Neural progenitor cell (in vitro differentiated cells): ENCODE measurements at regions not wholly inside any gene's neighbourhood (a gene's known extent, or its start where the extent isn't known, plus 50 kb on each side); places are given as distances from the start of the nearest gene placed in this dataset.
"Not testable (repeated sequence)": the region's sequence is repeated elsewhere in the genome, so short reads cannot be mapped to it uniquely, and the experiment has no call there.

ENCODE experiments used
- DNase-seq: peaks from one replicate; pipeline ENCODE4 v3.0.0-alpha.2; 2016; ENCODE audit warnings: low spot score
- H2AFZ ChIP-seq: fragments of 200-600 bp; sonication (generic); replicated peaks from 2 replicates; pipeline ENCODE4 v1.6.1; 2016; ENCODE audit warnings: antibody characterized with exemption
- H3F3A ChIP-seq: fragments of 200-600 bp; sonication (generic); 2 replicates; pipeline ENCODE4 v1.6.1; 2016; ENCODE audit warnings: antibody characterized with exemption, low read depth
- H3K27ac ChIP-seq: fragments of 200-600 bp; sonication (generic); 2 replicates; pipeline ENCODE4 v1.5.1; 2016; ENCODE audit warnings: mild to moderate bottlenecking
- H3K27me3 ChIP-seq: fragments of 200-600 bp; sonication (generic); 2 replicates; pipeline ENCODE4 v1.6.1; 2016; ENCODE audit warnings: mild to moderate bottlenecking, moderate library complexity
- H3K36me3 ChIP-seq: fragments of 200-600 bp; sonication (generic); 2 replicates; pipeline ENCODE4 v1.5.1; 2016
- H3K4me1 ChIP-seq: fragments of 200-600 bp; sonication (generic); 2 replicates; pipeline ENCODE4 v1.6.1; 2016; ENCODE audit warnings: mixed run types
- H3K4me2 ChIP-seq: fragments of 200-600 bp; sonication (generic); 2 replicates; pipeline ENCODE4 v1.6.1; 2016
- H3K4me3 ChIP-seq: fragments of 200-600 bp; sonication (generic); 2 replicates; pipeline ENCODE4 v1.5.1; 2016
- H3K79me2 ChIP-seq: fragments of 200-600 bp; sonication (generic); 2 replicates; pipeline ENCODE4 v1.6.1; 2016; ENCODE audit warnings: low read depth
- H3K9ac ChIP-seq: fragments of 200-600 bp; sonication (generic); 2 replicates; pipeline ENCODE4 v1.6.1; 2016
- H3K9me3 ChIP-seq: fragments of 200-600 bp; sonication (generic); 2 replicates; pipeline ENCODE4 v1.5.1; 2016; ENCODE audit warnings: low read depth
- H4K20me1 ChIP-seq: fragments of 200-600 bp; sonication (generic); 2 replicates; pipeline ENCODE4 v1.6.1; 2016; ENCODE audit warnings: low read depth
- H3K27ac Mint-ChIP-seq: 3 replicates; pipeline ENCODE4 v1.8.0; 2021; ENCODE audit warnings: mixed read lengths
- H3K27me3 Mint-ChIP-seq: 2 replicates; pipeline ENCODE4 v1.8.0; 2022; ENCODE audit warnings: low read depth, mild to moderate bottlenecking, inconsistent platforms, moderate library complexity, mixed read lengths; ENCODE audit not compliant: insufficient read depth
- H3K36me3 Mint-ChIP-seq: 3 replicates; pipeline ENCODE4 v1.8.0; 2021; ENCODE audit warnings: mixed read lengths
- H3K4me1 Mint-ChIP-seq: 3 replicates; pipeline ENCODE4 v1.8.0; 2021; ENCODE audit warnings: mixed read lengths
- H3K4me3 Mint-ChIP-seq: 3 replicates; pipeline ENCODE4 v1.8.0; 2021; ENCODE audit warnings: mild to moderate bottlenecking, moderate library complexity, mixed read lengths
- H3K9me3 Mint-ChIP-seq: 3 replicates; pipeline ENCODE4 v1.8.0; 2020; ENCODE audit warnings: mixed read lengths
- CTCF ChIP-seq: fragments of 200-600 bp; sonication (generic); IDR thresholded peaks from 2 replicates; pipeline ENCODE4 v1.5.1; 2017; ENCODE audit warnings: antibody characterized with exemption, mild to moderate bottlenecking
- EZH2 ChIP-seq: fragments of 200-600 bp; sonication (generic); IDR thresholded peaks from 2 replicates; pipeline ENCODE4 v1.6.1; 2017; ENCODE audit warnings: antibody characterized with exemption, mild to moderate bottlenecking, moderate library complexity
- EZH2phosphoT487 ChIP-seq: fragments of 200-600 bp; sonication (generic); IDR thresholded peaks from 2 replicates; pipeline ENCODE4 v1.6.1; 2017; ENCODE audit warnings: antibody characterized with exemption

GRCh38 chr9:87371795-87372355 is 125.8 kb upstream of the DAPK1 start:
- no peak overlapping the region for H3K4me3 ChIP-seq
- no peaks in the 10 kb centered on the region for H4K20me1 ChIP-seq
- H2AFZ ChIP-seq: no peak overlapping the region
- Mint-ChIP-seq H3K9me3 (no peaks in the 10 kb centered on the region), H3K36me3 (no peaks in the 10 kb centered on the region), H3K27ac (no peak overlapping the region), H3K27me3 (peaks cover 5% of the 10 kb centered on the region), H3K4me1 (peaks cover 18% of the 10 kb centered on the region), H3K4me3 (no peak overlapping the region)
- H3K27ac ChIP-seq: no peak overlapping the region
- H3K9ac ChIP-seq: no peak overlapping the region
- H3K36me3 ChIP-seq: no peaks in the 10 kb centered on the region
- no peaks in the 10 kb centered on the region for H3K9me3 ChIP-seq
- no peak for TF ChIP-seq EZH2
- no peak for TF ChIP-seq EZH2phosphoT487
- no peak for TF ChIP-seq CTCF
- H3K79me2 ChIP-seq: no peaks in the 10 kb centered on the region
- H3F3A ChIP-seq: no peaks in the 10 kb centered on the region
- H3K4me2 ChIP-seq: no peak overlapping the region
- no peaks in the 10 kb centered on the region for H3K4me1 ChIP-seq
- no peaks in the 10 kb centered on the region for H3K27me3 ChIP-seq
- no peak for DNase-seq

GRCh38 chr9:87372356-87372851 is 125.3 kb upstream of the DAPK1 start:
- no peak overlapping the region for H3K27ac Mint-ChIP-seq

GRCh38 chr9:87374023-87374919 is 123.4 kb upstream of the DAPK1 start:
- not testable (repeated sequence) for H3F3A ChIP-seq, H3K9ac ChIP-seq, DNase-seq, H3K27me3 ChIP-seq, H3K9me3 ChIP-seq, H4K20me1 ChIP-seq, H3K4me3 ChIP-seq, H3K27me3 Mint-ChIP-seq, H2AFZ ChIP-seq, H3K36me3 ChIP-seq, H3K79me2 ChIP-seq, H3K36me3 Mint-ChIP-seq, H3K27ac ChIP-seq, H3K4me3 Mint-ChIP-seq, H3K4me2 ChIP-seq, H3K9me3 Mint-ChIP-seq, H3K4me1 ChIP-seq
- Mint-ChIP-seq H3K4me1 (peaks cover 18% of the 10 kb centered on the region), H3K27ac (peak overlapping the region; percentile 11)

More at GRCh38 chr9:87372356-87372851, 125.3 kb upstream of the DAPK1 start:
- no peak for TF ChIP-seq EZH2phosphoT487
- H3K4me3 ChIP-seq: no peak overlapping the region
- H3K27ac ChIP-seq: no peak overlapping the region
- no peak for DNase-seq
- no peak overlapping the region for H3K4me2 ChIP-seq
- H3K4me1 ChIP-seq: no peaks in the 10 kb centered on the region
- no peaks in the 10 kb centered on the region for H4K20me1 ChIP-seq
- no peaks in the 10 kb centered on the region for H3K36me3 Mint-ChIP-seq
- no peak overlapping the region for H3K4me3 Mint-ChIP-seq
- H3K9ac ChIP-seq: no peak overlapping the region
- H3K27me3 Mint-ChIP-seq: peaks cover 5% of the 10 kb centered on the region
- H3K9me3 Mint-ChIP-seq: no peaks in the 10 kb centered on the region
- H2AFZ ChIP-seq: no peak overlapping the region
- H3F3A ChIP-seq: no peaks in the 10 kb centered on the region
- H3K79me2 ChIP-seq: no peaks in the 10 kb centered on the region
- no peaks in the 10 kb centered on the region for H3K36me3 ChIP-seq
- H3K9me3 ChIP-seq: no peaks in the 10 kb centered on the region
- no peaks in the 10 kb centered on the region for H3K27me3 ChIP-seq
- H3K4me1 Mint-ChIP-seq: peaks cover 18% of the 10 kb centered on the region

- Mint-ChIP-seq H3K36me3 (no peaks in the 10 kb centered on the region), H3K9me3 (no peaks in the 10 kb centered on the region), H3K27me3 (peaks cover 5% of the 10 kb centered on the region), H3K27ac (no peak overlapping the region), H3K4me1 (peaks cover 18% of the 10 kb centered on the region), H3K4me3 (no peak overlapping the region)
- H3K9me3 ChIP-seq: no peaks in the 10 kb centered on the region
- H3K27ac ChIP-seq: no peak overlapping the region
- H3K79me2 ChIP-seq: no peaks in the 10 kb centered on the region
- no peak for TF ChIP-seq CTCF
- no peak for TF ChIP-seq EZH2phosphoT487
- no peak for TF ChIP-seq EZH2
- no peak overlapping the region for H3K9ac ChIP-seq
- no peak overlapping the region for H3K4me3 ChIP-seq
- no peak overlapping the region for H2AFZ ChIP-seq
- H3K36me3 ChIP-seq: no peaks in the 10 kb centered on the region
- H3F3A ChIP-seq: no peaks in the 10 kb centered on the region
- no peaks in the 10 kb centered on the region for H3K4me1 ChIP-seq
- H3K4me2 ChIP-seq: no peak overlapping the region
- no peaks in the 10 kb centered on the region for H4K20me1 ChIP-seq
- DNase-seq: no peak
- H3K27me3 ChIP-seq: no peaks in the 10 kb centered on the region
Measured at GRCh38 chr9:87375397-87376073, 122.1 kb upstream of the DAPK1 start.
